OCI-LY3 (cell line): ENCODE measurements at regions not wholly inside any gene's neighbourhood (a gene's known extent, or its start where the extent isn't known, plus 50 kb on each side); places are given as distances from the start of the nearest gene placed in this dataset.

Experiments
- CTCF ChIP-seq: fragments of 200-600, 300-600 bp; sonication (generic); IDR thresholded peaks from 2 replicates; pipeline ENCODE4 v1.5.1; 2014; ENCODE audit warnings: antibody characterized with exemption, low read length, low read depth
- EZH2phosphoT487 ChIP-seq: fragments of 200-600 bp; shearing (Covaris generic); IDR thresholded peaks from 2 replicates; pipeline ENCODE4 v1.6.1; 2018; ENCODE audit warnings: antibody characterized with exemption, mixed run types, low read depth

- TF ChIP-seq CTCF (no peak), EZH2phosphoT487 (no peak)
Observed at GRCh38 chr5:87729781-87730180, 317.1 kb upstream of the CCNH start.
